ENCODE measurements at regions not wholly inside any gene's neighbourhood (a gene's known extent, or its start where the extent isn't known, plus 50 kb on each side); places are given as distances from the start of the nearest gene placed in this dataset.

- no peaks in the 10 kb centered on the region for H3K36me3 Mint-ChIP-seq
- 74% methylated on average over 3 of the region's 4 CpGs for WGBS (ENCODE audit: insufficient coverage)
- H3K9me3 ChIP-seq (ENCODE audit: control insufficient read depth, insufficient read depth, low read length): no peaks in the 10 kb centered on the region
These were observed 265.9 kb downstream of the COL12A1 start for GRCh38 chr6:74939721-74940620.

GRCh38 chr6:74939151-74939708 lies 266.6 kb downstream of the COL12A1 start:
- TF ChIP-seq, protein P1, sequence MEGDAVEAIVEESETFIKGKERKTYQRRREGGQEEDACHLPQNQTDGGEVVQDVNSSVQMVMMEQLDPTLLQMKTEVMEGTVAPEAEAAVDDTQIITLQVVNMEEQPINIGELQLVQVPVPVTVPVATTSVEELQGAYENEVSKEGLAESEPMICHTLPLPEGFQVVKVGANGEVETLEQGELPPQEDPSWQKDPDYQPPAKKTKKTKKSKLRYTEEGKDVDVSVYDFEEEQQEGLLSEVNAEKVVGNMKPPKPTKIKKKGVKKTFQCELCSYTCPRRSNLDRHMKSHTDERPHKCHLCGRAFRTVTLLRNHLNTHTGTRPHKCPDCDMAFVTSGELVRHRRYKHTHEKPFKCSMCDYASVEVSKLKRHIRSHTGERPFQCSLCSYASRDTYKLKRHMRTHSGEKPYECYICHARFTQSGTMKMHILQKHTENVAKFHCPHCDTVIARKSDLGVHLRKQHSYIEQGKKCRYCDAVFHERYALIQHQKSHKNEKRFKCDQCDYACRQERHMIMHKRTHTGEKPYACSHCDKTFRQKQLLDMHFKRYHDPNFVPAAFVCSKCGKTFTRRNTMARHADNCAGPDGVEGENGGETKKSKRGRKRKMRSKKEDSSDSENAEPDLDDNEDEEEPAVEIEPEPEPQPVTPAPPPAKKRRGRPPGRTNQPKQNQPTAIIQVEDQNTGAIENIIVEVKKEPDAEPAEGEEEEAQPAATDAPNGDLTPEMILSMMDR (IDR thresholded peaks at IDR 0.05): no peak
- H3K4me1 ChIP-seq (ENCODE audit: control insufficient read depth, insufficient read depth, low read length): no peaks in the 10 kb centered on the region
- ATAC-seq (no peak), DNase-seq (no peak)
- no peaks in the 10 kb centered on the region for H3K27me3 Mint-ChIP-seq (ENCODE audit: low read depth in 2 of 2)
- no peak overlapping the region for H3K27ac ChIP-seq (ENCODE audit: low read length)
- no peaks in the 10 kb centered on the region for H3K4me1 Mint-ChIP-seq
- no peak overlapping the region for H3K27ac Mint-ChIP-seq
- peaks cover 6 to 7% of the 10 kb centered on the region in 2 donors for H3K9me3 Mint-ChIP-seq
- no peaks in the 10 kb centered on the region for H3K36me3 ChIP-seq (ENCODE audit: control insufficient read depth, insufficient read depth, low read length)
- intact Hi-C loops (cut with micrococcal nuclease): no loop called here
- no peaks in the 10 kb centered on the region for H3K36me3 Mint-ChIP-seq
- H3K27me3 ChIP-seq (ENCODE audit: control insufficient read depth, insufficient read depth, low read length): no peaks in the 10 kb centered on the region
- no peak overlapping the region for H3K4me3 Mint-ChIP-seq
- WGBS (ENCODE audit: insufficient coverage): 59% methylated on average over 2 of the region's 2 CpGs
- no peak overlapping the region for H3K4me3 ChIP-seq (ENCODE audit: low read length)
- no peaks in the 10 kb centered on the region for H3K9me3 ChIP-seq (ENCODE audit: control insufficient read depth, insufficient read depth, low read length)

More at GRCh38 chr6:74939721-74940620, 265.9 kb downstream of the COL12A1 start:
- no peak overlapping the region for H3K27ac ChIP-seq (ENCODE audit: low read length)
- H3K9me3 Mint-ChIP-seq: peaks cover 4 to 5% of the 10 kb centered on the region in 2 donors
- no peaks in the 10 kb centered on the region for H3K4me1 Mint-ChIP-seq
- intact Hi-C loops (cut with micrococcal nuclease): no loop called here
- H3K4me3 ChIP-seq (ENCODE audit: low read length): no peak overlapping the region
- DNase-seq (no peak), ATAC-seq (no peak)
- no peak overlapping the region for H3K4me3 Mint-ChIP-seq
- no peak overlapping the region for H3K27ac Mint-ChIP-seq
- no peaks in the 10 kb centered on the region for H3K36me3 ChIP-seq (ENCODE audit: control insufficient read depth, insufficient read depth, low read length)
- no peaks in the 10 kb centered on the region for H3K4me1 ChIP-seq (ENCODE audit: control insufficient read depth, insufficient read depth, low read length)
- TF ChIP-seq, protein P1 (IDR thresholded peaks at IDR 0.05): no peak
- no peaks in the 10 kb centered on the region for H3K27me3 ChIP-seq (ENCODE audit: control insufficient read depth, insufficient read depth, low read length)
- H3K27me3 Mint-ChIP-seq (ENCODE audit: low read depth in 2 of 2): no peaks in the 10 kb centered on the region

DNA sequence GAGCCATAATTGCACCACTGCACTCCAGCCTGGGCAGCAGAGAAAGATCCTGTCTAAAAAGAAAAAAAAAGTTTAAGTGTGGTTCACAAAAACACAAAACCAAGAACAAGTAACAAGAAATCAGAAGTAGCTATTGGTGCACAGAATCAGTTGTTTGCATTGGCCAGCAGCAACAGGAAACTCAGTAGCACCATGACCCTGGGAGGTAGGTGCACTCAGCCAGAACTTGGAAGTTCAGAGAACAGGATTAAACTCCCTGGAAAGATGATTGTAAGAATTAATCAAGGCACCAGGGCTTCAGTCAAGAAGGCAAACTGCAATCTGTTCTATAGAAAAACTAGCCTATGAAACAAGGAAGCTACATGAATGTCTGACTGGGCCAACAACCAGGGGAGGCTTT lies 267.9 kb downstream of the COL12A1 start:
- Histone ChIP-seq H3K9me3 (ENCODE audit: control insufficient read depth, insufficient read depth, low read length) (no peaks in the 10 kb centered on the region), H3K27ac (ENCODE audit: low read length) (no peak overlapping the region), H3K27me3 (ENCODE audit: control insufficient read depth, insufficient read depth, low read length) (no peaks in the 10 kb centered on the region), H3K36me3 (ENCODE audit: control insufficient read depth, insufficient read depth, low read length) (no peaks in the 10 kb centered on the region), H3K4me3 (ENCODE audit: low read length) (no peak overlapping the region), H3K4me1 (ENCODE audit: control insufficient read depth, insufficient read depth, low read length) (no peaks in the 10 kb centered on the region)
- Mint-ChIP-seq H3K27me3 (ENCODE audit: low read depth in 2 of 2) (no peaks in the 10 kb centered on the region), H3K4me3 (no peak overlapping the region), H3K36me3 (no peaks in the 10 kb centered on the region), H3K9me3 (peaks cover 4 to 7% of the 10 kb centered on the region in 2 donors), H3K27ac (no peak overlapping the region), H3K4me1 (no peaks in the 10 kb centered on the region)
- DNase-seq (no peak), ATAC-seq (no peak)
- TF ChIP-seq, protein P1 (IDR thresholded peaks at IDR 0.05): no peak
- intact Hi-C loops (cut with micrococcal nuclease): no loop called here
